ENCODE measurements at regions not wholly inside any gene's neighbourhood (a gene's known extent, or its start where the extent isn't known, plus 50 kb on each side); places are given as distances from the start of the nearest gene placed in this dataset.

- no peak for TF ChIP-seq MAX (IDR thresholded peaks at IDR 0.05)
- TF ChIP-seq RFX5 (IDR thresholded peaks at IDR 0.05; ENCODE audit: borderline replicate concordance, low read depth, low read length), result no peak
- no peak for TF ChIP-seq SIN3A (conservative IDR thresholded peaks at IDR 0.05 in 1 of 2, IDR thresholded peaks at IDR 0.05 in 1 of 2; ENCODE audit: low read depth in 1 of 2, low read length in 2 of 2)
Observed at GRCh38 chr15:66849393-66849745, 147.3 kb downstream of the SMAD6 start (continued).
